GM18517 (cell line): ENCODE measurements at regions not wholly inside any gene's neighbourhood (a gene's known extent, or its start where the extent isn't known, plus 50 kb on each side); places are given as distances from the start of the nearest gene placed in this dataset.
"Not testable (repeated sequence)": the region's sequence is repeated elsewhere in the genome, so short reads cannot be mapped to it uniquely, and the experiment has no call there.

ENCODE experiments used
- ATAC-seq: cut with Tn5 transposase; IDR thresholded peaks from one replicate; pipeline ENCODE4 v1.9.1; 2021; ENCODE audit warnings: mild to moderate bottlenecking, moderate library complexity; ENCODE audit not compliant: unreplicated experiment

- ATAC-seq = no peak
Observed at GRCh38 chr1:245031041-245031440, 123.7 kb upstream of the KIF26B start.

- ATAC-seq = no peak
Observed at GRCh38 chr1:245026247-245026646, 128.5 kb upstream of the KIF26B start.

GRCh38 chr1:245025525-245025924 lies 129.3 kb upstream of the KIF26B start:
- no peak for ATAC-seq

GRCh38 chr1:245023222-245023621 lies 131.6 kb upstream of the KIF26B start:
- no peak for ATAC-seq

- no peak for ATAC-seq
Observed at GRCh38 chr1:245019910-245020486, 134.8 kb upstream of the KIF26B start.

GRCh38 chr1:245016700-245017099 lies 138.1 kb upstream of the KIF26B start:
- no peak for ATAC-seq

- no peak for ATAC-seq
Observed at GRCh38 chr1:245015031-245015430, 139.8 kb upstream of the KIF26B start.

- ATAC-seq = no peak
Observed at GRCh38 chr1:245014247-245015029, 140.3 kb upstream of the KIF26B start.

- ATAC-seq = no peak
Observed at GRCh38 chr1:245010018-245010614, 144.7 kb upstream of the KIF26B start.

GRCh38 chr1:245008761-245009160 lies 144.4 kb upstream of the HNRNPU start:
- ATAC-seq = no peak

- no peak for ATAC-seq
Observed at GRCh38 chr1:245007852-245008251, 143.5 kb upstream of the HNRNPU start.

- no peak for ATAC-seq
Observed at GRCh38 chr1:245003246-245003645, 138.9 kb upstream of the HNRNPU start.

- no peak for ATAC-seq
Observed at GRCh38 chr1:245001252-245001651, 136.9 kb upstream of the HNRNPU start.

- peak; percentile 56 for ATAC-seq
Observed at GRCh38 chr1:245000872-245001188, 136.5 kb upstream of the HNRNPU start.

GRCh38 chr1:244999644-245000043 lies 135.3 kb upstream of the HNRNPU start:
- ATAC-seq = not testable (repeated sequence)

GRCh38 chr1:244998717-244999346 lies 134.5 kb upstream of the HNRNPU start:
- no peak for ATAC-seq

- no peak for ATAC-seq
Observed at GRCh38 chr1:244995602-244996400, 131.5 kb upstream of the HNRNPU start.

- ATAC-seq = no peak
Observed at GRCh38 chr1:244992833-244993232, 128.5 kb upstream of the HNRNPU start.

GRCh38 chr1:244989813-244990212 lies 125.5 kb upstream of the HNRNPU start:
- ATAC-seq = no peak

GRCh38 chr1:244988521-244988920 lies 124.2 kb upstream of the HNRNPU start:
- no peak for ATAC-seq

GRCh38 chr1:244980605-244981004 lies 116.3 kb upstream of the HNRNPU start:
- ATAC-seq = no peak
